Fibroblast of the conjunctiva (primary cell): ENCODE measurements at regions not wholly inside any gene's neighbourhood (a gene's known extent, or its start where the extent isn't known, plus 50 kb on each side); places are given as distances from the start of the nearest gene placed in this dataset.
A peak's percentile ranks its signal among the peaks of the same experiment; 100 is the strongest.

Source experiments
- DNase-seq: peaks from one replicate; pipeline ENCODE4 v3.0.0-alpha.2; 2010; ENCODE audit warnings: low read depth

DNA sequence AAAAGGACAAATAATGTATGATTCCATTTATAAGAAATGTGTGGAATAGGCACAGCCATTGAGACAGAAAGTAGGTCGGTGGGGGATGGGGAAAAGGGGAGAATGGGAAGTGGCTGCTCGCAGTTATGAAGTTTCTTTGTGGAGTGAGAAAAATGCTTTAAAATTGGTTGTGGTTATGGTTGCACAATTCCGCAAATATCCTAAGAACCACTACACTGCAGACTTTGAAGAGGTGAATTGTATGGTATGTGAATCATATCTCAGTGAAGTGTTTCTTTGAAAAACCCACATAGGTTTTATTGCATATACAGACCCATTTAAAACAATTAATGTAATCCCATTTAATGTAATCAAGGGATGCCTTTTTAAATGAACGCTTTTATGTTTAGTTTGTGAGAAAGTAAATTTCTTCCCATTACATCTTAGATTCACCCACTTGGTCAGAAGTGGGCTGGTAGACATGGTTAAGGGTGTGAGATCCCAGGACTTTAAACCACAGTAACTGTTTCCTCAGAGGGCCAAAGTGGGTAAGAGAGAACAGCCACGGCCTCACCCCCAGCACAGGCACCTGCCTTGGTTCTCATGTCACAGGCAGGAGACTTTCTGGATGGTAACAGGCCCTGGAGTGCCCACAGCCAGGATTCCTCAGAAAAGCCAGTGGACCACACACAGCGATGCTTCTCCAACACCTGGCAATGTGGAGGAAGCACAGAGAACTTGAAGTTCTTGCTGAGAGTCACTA, 119.3 kb upstream of the GJB6 start:
- DNase-seq: no peak

DNA sequence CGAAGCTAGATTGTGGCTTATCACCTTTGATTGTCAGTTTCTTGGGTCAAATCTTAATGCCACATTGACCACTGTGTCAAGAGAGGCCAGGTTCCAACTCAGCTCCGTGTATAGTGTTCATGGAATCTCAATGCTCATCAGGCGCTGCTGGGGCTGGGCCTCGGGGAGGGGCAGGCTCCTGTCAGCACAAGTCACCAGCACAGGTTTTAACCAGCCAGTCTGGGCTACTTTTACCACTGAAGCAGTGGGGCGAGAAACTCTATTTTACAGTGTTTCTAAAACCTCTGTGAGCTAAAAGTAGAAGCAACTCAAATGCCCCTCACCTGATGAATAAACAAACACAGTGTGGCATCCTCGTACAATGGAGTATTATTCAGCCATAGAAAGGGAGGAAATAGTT, 118.7 kb upstream of the GJB6 start:
- no peak for DNase-seq

DNA sequence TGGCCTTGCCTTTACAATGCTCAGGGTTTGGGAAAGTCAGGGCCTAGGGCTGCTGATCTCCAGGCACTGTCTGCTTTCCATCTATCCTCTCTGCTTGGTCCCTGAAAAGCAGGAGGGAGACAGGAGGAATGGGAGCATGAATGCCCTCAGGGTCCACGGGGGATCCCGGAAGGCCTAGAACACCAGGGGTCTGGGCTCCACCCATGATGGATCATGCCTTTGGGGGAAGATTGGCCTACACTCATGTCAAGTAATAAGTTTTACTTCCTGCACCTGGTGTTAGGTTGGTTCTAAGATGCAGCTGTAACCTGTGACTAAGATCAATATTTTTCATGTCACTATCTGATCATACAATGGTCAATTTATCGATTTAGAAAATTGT, 118.3 kb upstream of the GJB6 start:
- no peak for DNase-seq

DNA sequence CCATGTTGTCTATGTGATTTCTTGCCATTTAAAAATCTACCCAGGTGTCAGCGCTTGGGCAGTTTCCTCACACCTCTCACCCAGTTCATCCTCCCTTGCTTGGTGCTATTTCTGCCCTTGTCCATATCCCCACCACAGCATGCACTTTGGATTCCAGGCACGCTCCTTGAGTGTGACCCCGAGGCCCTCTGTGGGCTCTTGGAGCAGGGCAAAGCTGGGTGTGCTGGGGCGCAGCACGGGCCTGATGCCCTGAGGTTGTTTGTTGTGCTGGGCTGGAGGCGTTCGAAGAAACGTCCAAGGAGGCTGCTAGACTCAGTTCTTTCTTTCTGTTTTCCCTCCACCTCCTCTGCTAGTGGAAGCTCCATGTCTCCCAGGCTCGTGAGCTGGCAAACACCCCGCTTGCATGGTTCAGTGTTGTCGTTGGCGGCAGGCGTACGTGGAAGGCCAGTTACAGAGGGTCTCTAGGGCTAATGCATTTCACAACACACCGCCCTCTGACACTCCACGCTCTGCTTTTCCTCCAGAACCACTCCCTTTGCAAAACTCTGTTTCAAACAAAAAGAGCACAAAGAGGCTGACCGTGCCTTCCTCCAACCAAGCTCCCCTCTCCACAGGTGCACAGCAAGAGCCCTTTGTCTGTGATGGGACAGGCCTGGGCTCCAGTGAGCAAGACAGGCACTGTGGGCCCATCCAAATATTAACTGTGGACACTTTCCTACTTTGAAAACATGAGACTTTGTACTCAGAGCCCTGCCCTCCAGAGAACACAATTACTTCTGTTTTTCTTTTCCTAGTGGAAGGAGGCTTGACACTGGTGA, 117.7 kb upstream of the GJB6 start:
- no peak for DNase-seq

DNA sequence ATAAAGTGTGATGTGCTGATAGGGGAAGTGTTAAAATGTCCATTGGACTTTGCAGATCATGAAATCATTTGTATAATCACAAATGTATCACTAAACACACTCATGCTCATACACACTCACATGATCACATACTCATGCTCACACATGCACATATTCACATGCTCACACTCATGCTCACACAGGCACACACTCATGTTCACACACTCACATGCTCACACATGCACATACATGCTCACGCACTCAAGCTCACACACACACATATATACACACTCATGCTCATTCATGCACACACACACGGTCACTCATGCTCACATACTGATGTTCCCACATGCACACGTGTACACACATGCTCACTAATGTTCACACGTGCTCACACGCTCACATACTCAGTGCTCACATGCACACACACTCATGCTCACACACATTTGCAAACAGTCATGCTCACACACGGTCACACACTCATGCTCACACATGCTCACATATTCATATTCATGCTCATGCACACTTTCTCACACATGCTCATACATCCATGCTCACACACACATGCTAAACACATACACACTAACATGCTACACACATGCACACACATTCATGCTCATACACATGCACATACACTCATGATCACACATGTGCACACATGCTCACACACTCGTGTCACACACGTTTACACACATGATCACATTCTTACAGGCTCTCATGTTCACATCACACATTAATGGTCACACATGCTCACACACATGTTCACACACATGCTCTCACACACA, 116.7 kb upstream of the GJB6 start:
- no peak for DNase-seq

DNA sequence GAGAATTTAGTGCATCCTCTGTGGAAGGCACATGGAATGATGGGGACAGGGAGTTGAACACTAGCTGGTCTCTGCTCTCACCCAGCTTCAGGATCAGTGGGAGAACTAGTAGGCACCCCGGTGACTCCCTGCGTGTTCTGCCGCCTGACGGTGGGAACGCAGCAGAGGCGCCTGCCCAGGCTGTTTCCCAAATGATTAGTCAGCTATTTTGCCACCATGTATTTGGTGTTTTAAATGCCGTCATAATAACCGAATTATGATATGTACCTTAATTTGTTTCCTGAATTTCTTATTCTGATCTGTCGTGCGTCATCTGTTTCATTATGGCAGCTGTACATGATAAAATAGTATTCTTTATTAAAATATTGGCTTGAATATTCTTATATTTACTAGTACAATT, 115.9 kb upstream of the GJB6 start:
- no peak for DNase-seq

DNA sequence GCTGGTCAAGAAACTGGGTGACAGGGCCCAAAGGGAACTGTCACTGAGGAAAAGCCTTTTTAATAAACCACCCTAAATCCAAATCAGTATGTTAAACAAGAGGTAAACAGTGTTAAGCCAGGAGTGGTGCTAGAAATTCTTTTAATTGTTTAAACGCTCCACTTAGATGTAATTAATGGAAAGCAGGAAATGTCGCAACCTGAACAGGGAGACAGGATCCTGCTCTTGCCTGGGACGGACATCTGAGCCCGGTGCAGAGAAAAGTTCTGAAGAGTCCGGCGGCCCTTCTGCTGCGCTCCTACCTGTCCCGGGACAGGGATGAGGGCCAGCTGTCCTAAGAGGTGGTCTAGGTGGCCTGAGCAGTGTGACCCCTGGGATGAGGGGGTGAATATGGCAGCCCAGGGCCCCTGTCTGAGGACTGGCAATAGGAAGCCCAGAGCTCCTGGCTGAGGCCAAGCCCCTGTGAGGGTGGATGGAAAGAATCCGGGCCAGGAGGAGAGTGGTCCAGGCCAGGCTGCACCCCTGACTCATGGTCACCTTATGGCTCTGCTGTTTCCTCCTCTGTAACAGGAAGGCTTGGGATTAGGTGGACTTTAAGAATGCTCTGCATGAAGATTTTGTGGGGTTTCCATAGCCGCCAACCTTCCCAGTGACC, 112.8 kb upstream of the GJB6 start:
- no peak for DNase-seq

DNA sequence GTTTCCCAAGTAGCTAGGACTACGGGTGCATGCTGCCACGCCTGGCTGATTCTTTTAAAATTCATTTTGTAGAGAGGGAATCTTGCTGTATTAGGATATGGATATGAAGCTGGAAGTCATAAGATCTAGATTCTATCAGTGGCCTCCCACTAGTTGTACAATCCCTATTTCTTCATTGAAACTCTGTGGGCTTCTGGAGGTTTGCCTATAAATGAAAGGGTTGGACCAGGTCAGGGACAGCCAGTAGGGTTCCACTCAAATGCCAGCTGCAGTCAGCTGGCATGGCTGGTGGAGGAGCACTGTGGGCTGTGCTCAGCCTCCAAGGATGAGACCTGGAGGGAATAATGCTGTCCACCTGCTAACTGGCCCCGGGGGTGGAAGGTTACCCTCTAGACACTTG, 110.2 kb upstream of the GJB6 start:
- no peak for DNase-seq

DNA sequence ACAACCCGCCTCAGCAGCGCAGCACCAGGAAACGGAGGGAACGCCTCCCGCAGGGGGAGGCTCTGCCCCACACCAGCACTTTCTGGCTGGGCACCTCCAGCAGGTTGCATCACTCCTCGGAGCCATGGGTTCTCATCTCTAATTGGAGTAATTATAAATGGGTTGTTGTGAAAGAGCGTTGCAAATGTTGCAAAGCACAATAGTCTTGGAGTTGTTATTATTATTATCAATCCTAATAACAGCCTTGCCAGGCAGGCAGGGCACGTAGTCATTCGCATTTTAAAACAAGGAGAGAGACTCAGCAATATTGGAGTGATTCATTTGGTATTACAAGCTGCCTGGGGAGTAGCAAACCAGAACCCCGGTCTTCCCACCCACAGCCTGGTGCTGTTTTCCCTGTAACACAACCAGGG, 108.6 kb upstream of the GJB6 start:
- no peak for DNase-seq

DNA sequence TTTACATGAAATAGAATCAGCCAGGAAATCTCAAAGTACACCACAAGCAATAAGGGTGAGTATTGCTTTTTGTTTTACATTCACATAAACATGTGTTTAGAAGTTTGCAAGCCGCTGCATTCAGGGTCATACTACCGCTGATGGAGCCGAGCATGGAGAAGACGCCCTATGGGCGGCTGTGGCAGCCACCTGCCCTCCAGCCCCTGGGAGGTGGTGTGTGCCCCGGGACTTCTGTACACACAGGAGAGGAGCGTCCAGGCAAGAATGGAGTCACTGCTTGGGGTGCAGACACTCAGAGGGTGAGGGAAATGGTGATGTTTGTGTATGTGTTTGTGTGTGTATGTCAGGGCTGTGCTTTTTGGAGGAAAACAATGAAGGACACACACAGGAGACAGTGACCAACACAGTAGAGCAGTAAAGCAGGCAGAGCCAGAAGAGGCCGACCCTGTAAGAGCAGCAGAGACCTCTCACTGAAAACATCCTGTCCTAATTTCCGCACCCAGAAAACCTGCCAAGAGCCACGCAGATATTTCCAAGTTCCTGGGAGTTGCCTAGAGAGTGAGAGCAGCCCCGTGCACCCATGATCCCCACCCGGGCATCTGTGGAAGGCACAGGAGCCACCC, 108.1 kb upstream of the GJB6 start:
- no peak for DNase-seq

DNA sequence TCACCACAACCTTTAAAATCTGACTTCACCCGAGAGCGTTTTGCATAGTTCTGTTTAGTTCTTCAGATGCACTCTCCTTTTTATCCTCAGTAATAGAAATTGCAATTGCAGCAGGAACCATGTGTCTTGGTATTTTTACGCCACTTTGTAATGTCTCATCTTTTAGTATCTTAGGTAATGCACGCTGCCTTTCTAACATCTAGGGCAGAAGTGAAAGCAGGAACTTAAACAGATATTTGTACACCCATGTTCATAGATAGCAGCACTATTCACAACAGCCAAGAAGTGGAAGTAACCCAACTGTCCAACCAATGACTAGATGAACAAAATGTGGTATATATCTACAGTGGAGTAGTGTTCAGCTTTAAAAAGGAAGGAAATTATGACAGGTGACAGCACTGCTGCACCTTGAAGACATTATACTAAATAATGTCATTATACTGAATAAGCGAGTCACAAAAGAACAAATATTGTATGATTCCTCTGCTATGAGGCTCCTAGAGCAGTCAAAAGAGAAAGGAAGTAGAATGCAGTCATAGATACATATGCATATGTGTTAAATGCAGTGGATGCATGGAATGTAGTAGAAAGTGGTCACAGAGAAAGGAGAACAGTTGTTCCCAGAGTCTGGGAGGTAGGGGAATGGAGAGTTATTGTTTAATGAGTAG, 105.9 kb upstream of the GJB6 start:
- DNase-seq: no peak

DNA sequence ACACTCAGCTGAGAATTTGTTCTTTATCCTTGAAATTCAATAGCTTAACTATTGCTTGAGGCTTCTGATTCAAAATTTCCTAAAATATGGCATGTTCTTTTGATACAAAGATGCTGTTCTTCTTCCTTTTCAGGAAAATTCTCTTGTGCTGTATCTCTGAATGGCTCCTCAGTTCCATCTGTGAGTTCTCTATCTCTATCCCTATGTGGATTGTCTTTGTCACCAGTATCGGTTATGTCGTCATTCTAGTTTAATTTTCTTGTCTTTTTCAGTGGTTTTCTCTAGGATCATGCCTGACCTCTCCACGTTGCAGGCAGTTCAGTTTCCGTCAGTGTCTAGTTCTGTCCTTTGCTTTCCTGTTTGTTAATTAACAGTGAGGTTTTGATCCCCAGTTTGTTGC, 104.6 kb upstream of the GJB6 start:
- no peak for DNase-seq

DNA sequence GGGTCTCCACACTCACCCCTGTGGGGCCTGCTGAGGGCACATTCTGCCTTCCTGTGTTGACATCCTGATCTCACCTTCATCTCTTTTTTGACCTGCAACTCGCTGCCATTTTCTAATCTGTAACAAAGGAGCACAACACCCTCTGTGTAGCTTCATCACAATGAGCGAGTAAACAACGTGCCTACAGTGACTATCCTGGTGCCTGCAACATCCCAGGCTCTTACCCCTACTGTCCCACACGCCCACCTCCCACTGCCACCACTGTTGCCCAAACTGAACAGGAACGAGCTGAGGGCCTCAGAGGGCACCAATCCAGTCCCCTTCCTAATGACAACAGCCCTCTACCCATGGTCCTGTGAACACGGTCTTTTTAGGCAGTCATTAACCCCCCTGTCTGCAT, 102.2 kb upstream of the GJB6 start:
- no peak for DNase-seq

DNA sequence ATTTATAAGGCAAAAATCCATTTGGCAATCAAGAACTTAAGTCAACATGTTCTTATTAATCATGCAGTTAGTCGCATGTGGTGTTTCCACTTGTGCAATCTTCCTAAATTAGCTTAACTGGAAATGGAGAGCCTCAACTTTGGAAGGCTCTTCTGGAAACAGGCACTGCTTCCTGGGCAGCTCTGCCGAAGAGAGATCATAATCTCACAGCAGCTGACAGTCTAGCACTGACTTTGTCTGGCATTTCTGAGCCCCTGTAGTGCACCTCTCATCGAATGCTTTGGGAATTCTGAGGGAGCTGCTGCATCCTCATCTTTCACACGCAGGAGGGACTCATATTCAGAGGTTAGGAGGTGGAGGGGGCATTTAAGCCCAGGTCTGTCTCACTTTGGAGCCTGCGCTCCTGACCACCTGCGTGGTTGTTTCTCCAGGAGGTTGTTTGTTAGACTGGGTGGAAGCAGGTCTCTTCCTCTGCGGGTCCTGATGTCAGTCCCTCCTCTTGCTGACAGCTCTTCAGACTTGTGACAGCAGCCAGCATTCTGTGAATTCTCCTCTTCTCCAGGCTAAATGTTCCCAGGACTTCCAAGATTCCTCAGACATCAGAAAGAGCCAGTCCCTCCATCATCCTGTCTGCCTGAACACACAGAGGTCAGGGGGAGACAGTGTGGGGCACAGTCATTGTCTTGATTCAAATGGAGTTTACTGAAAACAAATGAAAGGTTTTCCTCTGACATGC, 100.4 kb upstream of the GJB6 start:
- DNase-seq: peak; percentile 10

DNA sequence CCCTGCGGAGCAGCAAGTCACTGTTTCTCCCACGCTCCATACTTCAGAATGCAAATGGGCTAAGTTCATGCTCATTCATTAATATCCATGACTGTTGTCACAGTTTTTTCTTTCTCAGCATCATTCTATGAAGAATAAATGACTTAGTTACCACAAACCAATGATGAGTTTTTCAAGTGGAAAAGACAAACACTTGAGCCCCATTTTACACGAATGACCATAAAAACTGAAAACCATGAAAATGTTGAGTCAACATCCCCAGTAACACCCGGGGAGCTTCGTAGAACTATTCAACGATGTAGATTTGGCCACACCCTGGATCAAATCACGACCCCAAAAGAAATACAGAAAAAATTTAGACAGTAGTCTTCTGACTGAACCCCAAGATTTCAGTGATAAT, 99.8 kb upstream of the GJB6 start:
- no peak for DNase-seq

DNA sequence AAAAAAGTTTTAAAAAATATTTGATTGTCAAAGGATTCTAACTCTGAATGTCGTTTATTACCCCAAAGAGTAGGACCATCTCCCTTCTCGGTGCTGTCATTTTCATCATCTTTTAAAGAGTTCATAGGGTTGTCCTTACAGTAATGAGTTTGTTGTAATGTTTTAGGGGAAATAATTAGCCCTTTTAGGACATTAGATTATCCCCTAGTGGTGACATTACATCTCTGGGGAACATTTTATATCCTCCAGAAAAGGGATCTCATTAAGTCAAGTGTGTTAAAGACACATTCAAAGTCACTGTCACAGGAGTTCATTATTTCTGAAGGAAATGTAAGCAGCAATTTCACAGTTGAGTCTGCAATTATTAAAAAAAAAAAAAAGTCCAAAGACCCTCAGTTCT, 99.3 kb upstream of the GJB6 start:
- DNase-seq: no peak

DNA sequence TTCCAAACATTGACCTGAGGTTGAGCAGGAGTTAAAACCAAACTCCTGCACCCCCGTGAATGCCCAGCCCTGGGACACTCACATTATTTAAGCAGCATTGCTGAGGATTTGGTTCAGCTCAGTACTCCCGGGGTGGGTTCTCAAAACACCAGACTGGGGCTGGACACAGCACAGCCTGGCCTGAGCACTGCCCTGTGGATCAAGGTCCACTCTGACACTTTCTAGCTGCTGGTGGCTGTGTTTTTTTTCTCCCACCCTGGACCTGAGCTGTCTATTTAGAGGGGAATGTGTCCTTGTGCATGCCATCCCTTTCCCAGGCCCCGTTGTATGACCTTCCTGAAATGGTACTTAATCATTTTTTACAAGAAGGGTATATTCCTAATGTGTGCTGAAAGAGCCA, 94.7 kb upstream of the GJB6 start:
- DNase-seq: no peak

DNA sequence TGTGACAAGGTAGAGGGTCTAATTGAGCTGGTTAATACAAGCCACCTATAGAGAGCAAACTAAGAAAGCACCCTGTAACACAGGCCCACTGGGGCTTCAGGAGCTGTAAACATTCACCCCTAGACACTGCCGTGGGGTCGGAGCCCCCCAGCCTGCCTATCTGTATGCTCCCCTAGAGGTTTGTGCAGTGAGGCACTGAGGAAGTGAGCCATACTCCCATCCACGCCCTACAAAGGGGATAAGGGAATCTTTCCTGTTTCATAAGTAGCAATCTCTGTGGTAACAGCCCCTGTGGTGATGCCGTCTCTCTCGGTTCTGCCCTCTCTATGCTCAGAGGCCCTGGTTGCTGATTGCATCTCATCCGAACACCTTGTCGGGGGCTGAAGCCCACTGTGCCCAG, 94.2 kb upstream of the GJB6 start:
- no peak for DNase-seq

DNA sequence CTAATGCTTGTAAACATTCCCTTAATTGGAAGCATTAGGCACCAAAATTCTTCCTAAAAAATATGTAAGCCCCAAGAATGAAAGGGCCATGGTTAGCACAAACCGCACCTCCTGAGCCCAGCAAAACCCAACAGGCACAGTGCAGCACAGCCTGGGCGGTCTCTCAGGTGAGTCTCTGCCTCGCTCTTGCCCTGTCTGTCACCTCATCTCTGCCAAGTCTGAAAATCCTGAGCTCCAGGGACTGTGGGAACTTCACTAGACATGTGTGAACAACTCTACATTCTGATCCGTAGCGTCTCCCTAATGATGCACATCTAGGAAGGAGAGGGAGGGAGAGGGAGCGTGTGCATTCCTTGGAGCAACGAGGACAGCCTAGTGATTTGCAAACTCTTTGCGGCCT, 88.8 kb upstream of the GJB6 start:
- no peak for DNase-seq

DNA sequence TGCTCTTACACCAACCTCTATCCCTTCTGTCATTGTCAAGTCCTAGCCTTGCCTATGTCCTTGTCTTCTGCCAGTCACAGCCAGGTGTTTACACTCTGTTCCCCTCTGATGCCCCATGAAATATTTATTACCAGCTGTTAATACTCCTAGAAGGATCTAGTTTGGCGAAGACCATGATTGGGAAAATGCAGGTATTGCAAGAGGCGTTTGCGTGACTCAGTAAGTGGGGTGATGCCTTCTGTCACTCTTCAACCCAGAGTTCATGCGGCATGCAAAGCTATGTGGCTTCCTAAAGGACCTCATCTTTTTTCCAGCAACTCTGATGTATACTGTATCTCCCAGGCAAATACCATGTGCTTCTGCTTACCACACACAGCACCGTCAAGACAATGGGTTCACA, 81.8 kb upstream of the GJB6 start:
- no peak for DNase-seq

DNA sequence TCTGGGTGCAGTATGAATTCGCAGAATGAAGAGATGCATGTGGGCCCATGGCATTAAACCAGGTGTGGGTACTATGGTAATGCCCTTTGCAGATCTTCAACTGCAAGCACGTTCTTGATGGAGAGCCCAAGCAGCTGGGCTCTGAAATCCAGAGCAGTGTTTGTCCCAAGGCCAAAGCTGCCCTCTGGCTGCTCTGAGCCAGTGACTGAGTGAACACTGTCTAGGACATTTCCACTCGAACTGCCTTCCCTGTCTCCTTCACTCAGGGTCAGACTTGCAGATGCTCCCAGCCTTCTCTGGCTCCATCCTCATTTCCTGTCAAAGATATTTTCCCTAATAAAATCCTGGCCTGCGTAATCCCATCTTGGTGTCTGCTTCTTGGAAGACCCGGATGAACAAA, 80.2 kb upstream of the GJB6 start:
- DNase-seq: no peak
